Astrocyte (in vitro differentiated cells and primary cell): ENCODE measurements at regions not wholly inside any gene's neighbourhood (a gene's known extent, or its start where the extent isn't known, plus 50 kb on each side); places are given as distances from the start of the nearest gene placed in this dataset.

Source experiments
- CTCF ChIP-seq: IDR thresholded peaks from 2 replicates; pipeline ENCODE4 v1.5.1; 2011; ENCODE audit warnings: low read depth, mild to moderate bottlenecking, inconsistent platforms, low read length, moderate library complexity; ENCODE audit not compliant: insufficient read depth
- EZH2 ChIP-seq: IDR thresholded peaks from 2 replicates; pipeline ENCODE4 v1.6.1; 2012; ENCODE audit warnings: mild to moderate bottlenecking, low read length, inconsistent platforms; ENCODE audit not compliant: insufficient read depth

DNA sequence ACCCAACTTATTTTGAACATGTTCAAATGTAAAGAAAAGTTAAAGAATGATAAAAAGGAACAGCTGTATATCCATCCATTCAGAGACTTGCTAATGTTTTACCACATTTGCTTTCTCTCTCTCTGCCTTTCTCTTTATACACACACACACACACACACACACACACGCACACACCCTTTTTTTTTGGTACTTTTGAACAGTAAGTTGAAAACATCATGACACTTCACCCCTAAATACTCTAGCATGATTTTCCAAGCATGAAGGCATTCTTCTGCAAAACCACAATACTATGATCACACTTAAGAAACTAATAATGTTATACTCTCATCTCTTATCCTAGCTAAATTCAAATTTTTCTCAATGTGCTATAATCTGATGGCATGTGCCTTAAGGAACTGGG, 192.3 kb downstream of the UTRN start:
- TF ChIP-seq CTCF (no peak), EZH2 (no peak)
